RPMI7951 (cell line): ENCODE measurements at regions not wholly inside any gene's neighbourhood (a gene's known extent, or its start where the extent isn't known, plus 50 kb on each side); places are given as distances from the start of the nearest gene placed in this dataset.
"Not testable (repeated sequence)": the region's sequence is repeated elsewhere in the genome, so short reads cannot be mapped to it uniquely, and the experiment has no call there.

Experiments used
- DNase-seq: peaks from one replicate; pipeline ENCODE4 v3.0.0-alpha.2; 2012; ENCODE audit warnings: low read depth

- DNase-seq = not testable (repeated sequence)
Observed at GRCh38 chr7:35853194-35853593, 52.3 kb downstream of the SEPTIN7 start.

GRCh38 chr7:35854311-35854710, 53.5 kb downstream of the SEPTIN7 start:
- no peak for DNase-seq

- no peak for DNase-seq
Observed at GRCh38 chr7:35856175-35856574, 55.3 kb downstream of the SEPTIN7 start.

GRCh38 chr7:35860664-35861063, 59.8 kb downstream of the SEPTIN7 start:
- DNase-seq = no peak

- DNase-seq = no peak
Observed at GRCh38 chr7:35865287-35865686, 64.4 kb downstream of the SEPTIN7 start.

GRCh38 chr7:35866186-35866585, 65.3 kb downstream of the SEPTIN7 start:
- no peak for DNase-seq

- not testable (repeated sequence) for DNase-seq
Observed at GRCh38 chr7:35869117-35869516, 68.3 kb downstream of the SEPTIN7 start.

GRCh38 chr7:35869810-35870209, 69.0 kb downstream of the SEPTIN7 start:
- no peak for DNase-seq

GRCh38 chr7:35871856-35872255, 71.0 kb downstream of the SEPTIN7 start:
- no peak for DNase-seq

- no peak for DNase-seq
Observed at GRCh38 chr7:35874886-35875285, 74.0 kb downstream of the SEPTIN7 start.

- DNase-seq = no peak
Observed at GRCh38 chr7:35875292-35875691, 74.4 kb downstream of the SEPTIN7 start.

- peak; percentile 10 for DNase-seq
Observed at GRCh38 chr7:35878351-35878750, 77.5 kb downstream of the SEPTIN7 start.

GRCh38 chr7:35887430-35887829, 86.6 kb downstream of the SEPTIN7 start:
- DNase-seq = not testable (repeated sequence)

- no peak for DNase-seq
Observed at GRCh38 chr7:35889001-35889400, 88.1 kb downstream of the SEPTIN7 start.

- no peak for DNase-seq
Observed at GRCh38 chr7:35889870-35890269, 89.0 kb downstream of the SEPTIN7 start.

- no peak for DNase-seq
Observed at GRCh38 chr7:35891004-35891830, 90.4 kb downstream of the SEPTIN7 start.

- no peak for DNase-seq
Observed at GRCh38 chr7:35893649-35894048, 92.8 kb downstream of the SEPTIN7 start.

GRCh38 chr7:35894721-35895120, 93.9 kb downstream of the SEPTIN7 start:
- peak; percentile 13 for DNase-seq

GRCh38 chr7:35900651-35901050, 99.8 kb downstream of the SEPTIN7 start:
- no peak for DNase-seq

GRCh38 chr7:35905555-35905954, 104.7 kb downstream of the SEPTIN7 start:
- DNase-seq = no peak

- DNase-seq = peak; percentile 74
Observed at GRCh38 chr7:35906191-35906908, 105.5 kb downstream of the SEPTIN7 start.

- DNase-seq = no peak
Observed at GRCh38 chr7:35908331-35909216, 107.7 kb downstream of the SEPTIN7 start.
